ENCODE measurements at regions not wholly inside any gene's neighbourhood (a gene's known extent, or its start where the extent isn't known, plus 50 kb on each side); places are given as distances from the start of the nearest gene placed in this dataset.

GRCh38 chr11:41779401-41779960, 320.0 kb upstream of the LRRC4C start:
- TF ChIP-seq CTCF (IDR thresholded peaks at IDR 0.05): no peak
- TF ChIP-seq POLR2AphosphoS5 (IDR thresholded peaks at IDR 0.05): no peak
- TF ChIP-seq EP300 (IDR thresholded peaks at IDR 0.05): no peak

Data from suprapubic skin (tissue), 4 donors.